AG09309 (cell line): ENCODE measurements at regions not wholly inside any gene's neighbourhood (a gene's known extent, or its start where the extent isn't known, plus 50 kb on each side); places are given as distances from the start of the nearest gene placed in this dataset.

Experiments used
- DNase-seq: peaks from one replicate; pipeline ENCODE4 v3.0.0-alpha.2; 2010; ENCODE audit warnings: low read depth
- H3K4me3 ChIP-seq: 2 replicates; pipeline ENCODE4 v1.5.1; 2011; ENCODE audit warnings: mild to moderate bottlenecking, low read depth, low read length, moderate library complexity; ENCODE audit not compliant: control insufficient read depth
- CTCF ChIP-seq: IDR thresholded peaks from 2 replicates; pipeline ENCODE4 v1.5.1; 2011; ENCODE audit warnings: mild to moderate bottlenecking, low read depth, low read length, inconsistent platforms; ENCODE audit not compliant: insufficient read depth, control insufficient read depth; ENCODE audit errors: missing control alignments

GRCh38 chr17:77433385-77434135 lies 292.8 kb downstream of the SEC14L1 start:
- no peak for TF ChIP-seq CTCF
- H3K4me3 ChIP-seq: no peak overlapping the region
- no peak for DNase-seq

GRCh38 chr17:77434136-77435114 lies 293.7 kb downstream of the SEC14L1 start:
- no peak overlapping the region for H3K4me3 ChIP-seq
- TF ChIP-seq CTCF: no peak
- DNase-seq: no peak

GRCh38 chr17:77435272-77436057 lies 294.7 kb downstream of the SEC14L1 start:
- no peak for DNase-seq
- no peak overlapping the region for H3K4me3 ChIP-seq
- TF ChIP-seq CTCF: no peak

GRCh38 chr17:77436058-77436442 lies 295.3 kb downstream of the SEC14L1 start:
- DNase-seq: no peak
- no peak for TF ChIP-seq CTCF
- no peak overlapping the region for H3K4me3 ChIP-seq

- H3K4me3 ChIP-seq: no peak overlapping the region
- DNase-seq: no peak
- TF ChIP-seq CTCF: no peak
Measured at GRCh38 chr17:77436481-77436880, 295.7 kb downstream of the SEC14L1 start.

GRCh38 chr17:77437017-77437416 lies 296.2 kb downstream of the SEC14L1 start:
- no peak for TF ChIP-seq CTCF
- DNase-seq: no peak
- H3K4me3 ChIP-seq: no peak overlapping the region
